GM06990 (cell line): ENCODE measurements at regions not wholly inside any gene's neighbourhood (a gene's known extent, or its start where the extent isn't known, plus 50 kb on each side); places are given as distances from the start of the nearest gene placed in this dataset.

Experiments used
- DNase-seq: peaks from one replicate; pipeline ENCODE4 v3.0.0-alpha.2; 2011; ENCODE audit not compliant: insufficient read length; ENCODE audit errors: extremely low read depth
- H3K27me3 ChIP-seq: replicated peaks from 2 replicates; pipeline ENCODE4 v1.6.0; 2011; ENCODE audit warnings: low read length; ENCODE audit not compliant: control insufficient read depth, insufficient read depth
- H3K36me3 ChIP-seq: 2 replicates; pipeline ENCODE4 v1.5.1; 2011; ENCODE audit warnings: low read length; ENCODE audit not compliant: control insufficient read depth, insufficient read depth
- H3K4me3 ChIP-seq: replicated peaks from 2 replicates; pipeline ENCODE4 v1.5.1; 2011; ENCODE audit warnings: low read depth, mild to moderate bottlenecking, control low read depth, low read length
- TF ChIP-seq, protein P1 (sequence below): IDR thresholded peaks from 2 replicates; pipeline ENCODE4 v1.5.1; 2011; ENCODE audit warnings: low read length, control low read depth, mild to moderate bottlenecking, inconsistent platforms; ENCODE audit not compliant: insufficient read depth, poor library complexity, severe bottlenecking

DNA sequence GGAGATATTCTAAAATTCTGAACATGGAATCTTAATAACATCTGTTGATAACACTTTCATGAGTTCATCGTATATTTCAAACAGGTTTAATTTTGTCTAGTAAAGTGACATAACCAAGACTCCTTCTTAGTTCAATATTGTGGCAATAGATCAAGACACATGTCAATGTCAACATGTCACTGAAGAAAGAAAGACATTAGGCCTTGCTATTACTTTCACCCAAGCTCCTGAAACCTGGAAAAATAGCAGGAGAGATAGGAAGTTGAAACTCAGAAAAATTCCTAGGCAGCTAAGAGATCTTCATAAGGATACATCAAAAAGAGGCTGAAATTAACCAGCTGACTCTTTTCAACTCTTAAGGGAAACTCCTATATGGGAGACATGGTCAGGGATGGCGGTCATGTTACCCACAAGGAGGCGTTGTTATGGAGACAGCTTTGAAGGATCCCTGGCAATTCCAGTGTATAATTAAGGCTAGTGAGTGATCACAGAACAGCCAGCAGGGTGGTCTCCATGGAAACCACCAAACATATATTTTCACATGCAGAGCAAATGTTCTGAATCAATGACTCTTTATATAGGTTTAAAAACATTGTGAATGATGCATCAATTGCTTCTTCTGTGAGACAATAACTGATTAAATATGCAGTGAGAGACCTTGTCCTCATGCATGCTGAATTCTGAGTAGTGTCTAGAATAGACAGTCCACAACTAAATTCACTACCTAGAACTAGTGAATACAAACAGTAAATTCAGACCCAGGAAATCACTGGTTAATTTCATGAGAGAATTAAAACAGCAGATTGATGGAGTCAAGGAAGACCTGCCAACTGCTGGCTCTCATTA lies 115.3 kb upstream of the RIOK3 start:
- no peaks in the 10 kb centered on the region for H3K36me3 ChIP-seq
- DNase-seq = no peak
- no peak overlapping the region for H3K4me3 ChIP-seq
- H3K27me3 ChIP-seq = no peaks in the 10 kb centered on the region
- TF ChIP-seq, protein P1, sequence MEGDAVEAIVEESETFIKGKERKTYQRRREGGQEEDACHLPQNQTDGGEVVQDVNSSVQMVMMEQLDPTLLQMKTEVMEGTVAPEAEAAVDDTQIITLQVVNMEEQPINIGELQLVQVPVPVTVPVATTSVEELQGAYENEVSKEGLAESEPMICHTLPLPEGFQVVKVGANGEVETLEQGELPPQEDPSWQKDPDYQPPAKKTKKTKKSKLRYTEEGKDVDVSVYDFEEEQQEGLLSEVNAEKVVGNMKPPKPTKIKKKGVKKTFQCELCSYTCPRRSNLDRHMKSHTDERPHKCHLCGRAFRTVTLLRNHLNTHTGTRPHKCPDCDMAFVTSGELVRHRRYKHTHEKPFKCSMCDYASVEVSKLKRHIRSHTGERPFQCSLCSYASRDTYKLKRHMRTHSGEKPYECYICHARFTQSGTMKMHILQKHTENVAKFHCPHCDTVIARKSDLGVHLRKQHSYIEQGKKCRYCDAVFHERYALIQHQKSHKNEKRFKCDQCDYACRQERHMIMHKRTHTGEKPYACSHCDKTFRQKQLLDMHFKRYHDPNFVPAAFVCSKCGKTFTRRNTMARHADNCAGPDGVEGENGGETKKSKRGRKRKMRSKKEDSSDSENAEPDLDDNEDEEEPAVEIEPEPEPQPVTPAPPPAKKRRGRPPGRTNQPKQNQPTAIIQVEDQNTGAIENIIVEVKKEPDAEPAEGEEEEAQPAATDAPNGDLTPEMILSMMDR = no peak

DNA sequence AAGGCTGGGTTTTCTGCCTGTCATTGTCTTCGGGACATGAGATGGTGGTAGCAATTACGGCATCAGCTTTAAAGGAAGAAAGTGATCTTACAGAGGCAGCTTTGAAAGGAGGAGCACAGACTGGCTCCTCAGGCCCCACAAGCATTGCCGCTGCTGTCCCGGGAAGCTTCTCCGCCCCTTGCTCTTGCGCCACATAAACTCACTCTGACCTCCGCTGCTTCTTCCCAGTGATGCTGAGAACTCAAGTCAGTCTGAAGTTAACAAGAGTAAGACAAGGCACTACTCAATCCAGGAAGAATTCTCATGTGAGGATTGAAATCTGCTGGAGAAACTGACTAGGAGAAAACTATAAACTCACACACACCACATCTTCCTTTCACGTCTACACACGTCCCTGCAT lies 112.4 kb upstream of the RIOK3 start:
- TF ChIP-seq, protein P1 = no peak
- no peak for DNase-seq
- no peaks in the 10 kb centered on the region for H3K36me3 ChIP-seq
- no peaks in the 10 kb centered on the region for H3K27me3 ChIP-seq
- no peak overlapping the region for H3K4me3 ChIP-seq

DNA sequence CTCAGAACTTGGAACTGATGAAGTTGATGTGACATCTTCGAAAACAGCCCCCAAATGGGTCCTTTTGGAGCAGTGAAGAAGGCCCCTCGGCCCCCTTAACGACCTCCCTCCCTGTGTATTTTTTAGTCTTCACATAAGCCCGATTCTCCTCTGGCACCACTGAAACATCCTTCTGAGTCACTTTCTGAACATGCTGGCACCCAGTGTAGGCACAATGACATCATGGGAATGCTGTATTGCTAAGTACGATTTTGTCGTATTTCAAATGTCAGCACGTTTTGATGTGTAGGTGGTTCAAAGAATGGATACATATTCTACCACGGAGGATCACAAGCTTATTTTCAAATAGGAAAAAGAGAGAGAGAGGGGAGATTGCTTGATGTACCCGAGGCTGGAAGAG lies 111.7 kb upstream of the RIOK3 start:
- Histone ChIP-seq H3K4me3 (no peak overlapping the region), H3K36me3 (no peaks in the 10 kb centered on the region), H3K27me3 (no peaks in the 10 kb centered on the region)
- TF ChIP-seq, protein P1 = no peak
- no peak for DNase-seq

DNA sequence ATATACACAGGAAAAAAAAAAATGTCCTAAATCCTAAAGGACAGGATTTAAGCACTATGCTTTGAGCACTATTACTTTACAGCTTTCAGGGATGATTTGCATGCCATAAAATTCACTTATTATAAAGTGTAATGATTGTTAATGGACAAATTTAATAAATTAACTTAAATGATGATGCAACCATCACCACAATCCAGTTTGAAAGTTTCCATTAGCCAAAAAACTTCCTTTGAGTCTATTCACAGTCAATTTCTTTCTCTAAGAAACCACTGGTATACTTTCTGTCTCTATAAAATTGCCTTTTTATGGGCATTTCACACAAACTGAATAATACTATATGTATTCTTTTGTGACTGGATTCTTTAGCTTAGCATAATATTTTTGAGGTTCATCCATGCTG lies 111.1 kb upstream of the RIOK3 start:
- Histone ChIP-seq H3K4me3 (no peak overlapping the region), H3K27me3 (no peaks in the 10 kb centered on the region), H3K36me3 (no peaks in the 10 kb centered on the region)
- no peak for DNase-seq
- TF ChIP-seq, protein P1 = no peak

DNA sequence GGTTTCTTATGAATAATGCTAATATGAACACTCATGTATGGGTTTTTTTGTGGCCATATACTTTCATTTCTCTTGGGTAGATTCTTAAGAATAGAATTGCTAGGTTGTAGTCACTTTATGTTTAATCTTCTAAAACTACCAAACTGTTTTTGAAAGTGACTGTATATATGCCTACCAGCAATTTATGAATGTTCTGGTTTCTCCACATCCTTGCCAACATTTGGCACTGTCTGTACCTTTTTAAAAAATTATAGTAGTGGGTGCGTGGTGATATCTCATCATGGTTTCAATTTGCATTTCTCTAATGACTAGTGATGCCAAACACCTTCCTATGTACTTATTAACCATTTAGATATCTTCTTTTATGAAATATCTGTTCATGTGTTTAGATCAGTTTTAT lies 110.6 kb upstream of the RIOK3 start:
- Histone ChIP-seq H3K36me3 (no peaks in the 10 kb centered on the region), H3K27me3 (no peaks in the 10 kb centered on the region), H3K4me3 (no peak overlapping the region)
- TF ChIP-seq, protein P1 = no peak
- no peak for DNase-seq

DNA sequence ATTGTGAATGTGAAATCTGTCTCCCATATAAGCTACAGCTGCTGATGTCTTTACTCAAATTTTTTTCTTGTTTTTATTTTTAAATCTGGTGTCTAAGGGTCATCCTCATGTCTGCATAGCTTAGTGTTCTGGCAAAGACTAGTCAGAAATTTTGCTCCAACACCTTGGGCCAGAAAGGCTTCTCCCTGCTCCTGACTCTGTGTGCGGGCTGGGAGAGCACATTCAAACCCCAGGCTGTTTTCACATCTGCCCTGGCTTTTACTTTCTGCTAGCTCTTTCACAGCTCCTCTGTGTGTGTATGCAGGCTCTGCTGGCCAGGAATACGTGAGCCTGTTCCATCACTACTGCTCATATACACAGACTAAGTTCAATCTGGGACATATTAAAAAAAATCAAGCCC lies 102.9 kb upstream of the RIOK3 start:
- Histone ChIP-seq H3K4me3 (no peak overlapping the region), H3K27me3 (no peaks in the 10 kb centered on the region), H3K36me3 (peaks cover 3% of the 10 kb centered on the region)
- DNase-seq = no peak
- TF ChIP-seq, protein P1 = no peak
